ENCODE measurements at regions not wholly inside any gene's neighbourhood (a gene's known extent, or its start where the extent isn't known, plus 50 kb on each side); places are given as distances from the start of the nearest gene placed in this dataset.

DNA sequence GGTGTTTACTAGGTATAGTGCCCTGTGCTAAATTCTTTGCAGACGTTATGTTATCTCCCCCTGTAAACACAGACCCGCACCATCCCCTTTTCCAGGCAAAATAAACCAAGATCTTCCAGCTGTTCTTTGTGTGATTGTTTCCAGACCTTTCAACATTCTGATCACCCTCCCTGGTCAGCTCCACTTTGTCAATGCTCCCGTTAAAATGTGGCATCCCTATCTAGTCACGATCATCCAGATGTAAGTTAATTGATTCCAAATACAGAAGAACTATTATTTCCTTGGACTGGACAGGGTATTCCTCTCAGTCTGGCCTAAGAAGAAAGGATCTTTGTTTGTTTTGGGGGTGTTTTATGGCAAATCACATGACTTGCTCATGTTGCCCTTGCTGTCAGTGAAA, 127.6 kb upstream of the ARID2 start:
- TF ChIP-seq, protein P1, sequence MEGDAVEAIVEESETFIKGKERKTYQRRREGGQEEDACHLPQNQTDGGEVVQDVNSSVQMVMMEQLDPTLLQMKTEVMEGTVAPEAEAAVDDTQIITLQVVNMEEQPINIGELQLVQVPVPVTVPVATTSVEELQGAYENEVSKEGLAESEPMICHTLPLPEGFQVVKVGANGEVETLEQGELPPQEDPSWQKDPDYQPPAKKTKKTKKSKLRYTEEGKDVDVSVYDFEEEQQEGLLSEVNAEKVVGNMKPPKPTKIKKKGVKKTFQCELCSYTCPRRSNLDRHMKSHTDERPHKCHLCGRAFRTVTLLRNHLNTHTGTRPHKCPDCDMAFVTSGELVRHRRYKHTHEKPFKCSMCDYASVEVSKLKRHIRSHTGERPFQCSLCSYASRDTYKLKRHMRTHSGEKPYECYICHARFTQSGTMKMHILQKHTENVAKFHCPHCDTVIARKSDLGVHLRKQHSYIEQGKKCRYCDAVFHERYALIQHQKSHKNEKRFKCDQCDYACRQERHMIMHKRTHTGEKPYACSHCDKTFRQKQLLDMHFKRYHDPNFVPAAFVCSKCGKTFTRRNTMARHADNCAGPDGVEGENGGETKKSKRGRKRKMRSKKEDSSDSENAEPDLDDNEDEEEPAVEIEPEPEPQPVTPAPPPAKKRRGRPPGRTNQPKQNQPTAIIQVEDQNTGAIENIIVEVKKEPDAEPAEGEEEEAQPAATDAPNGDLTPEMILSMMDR (IDR thresholded peaks at IDR 0.05), result no peak
- no peak for TF ChIP-seq POLR2A (IDR thresholded peaks at IDR 0.05)
